SK-N-SH (cell line): ENCODE measurements at regions not wholly inside any gene's neighbourhood (a gene's known extent, or its start where the extent isn't known, plus 50 kb on each side); places are given as distances from the start of the nearest gene placed in this dataset.
A peak's percentile ranks its signal among the peaks of the same experiment; 100 is the strongest.

Experiments used
- CTCF ChIA-PET: fragments of 300-600, 350-600 bp; formaldehyde crosslinking; extraction: SDS; loops from one replicate; lab custom pipeline; 2021; lab: Yijun Ruan, JAX
- POLR2A ChIA-PET: fragments of 350-600 bp; sonication (Branson Sonifier 250); formaldehyde crosslinking; extraction: SDS; loops from one replicate; lab custom pipeline; 2020; ENCODE audit warnings: antibody characterized with exemption, inconsistent platforms; lab: Yijun Ruan, JAX
- DNase-seq: peaks from one replicate; pipeline ENCODE4 v3.0.0; 2012
- H2AFZ ChIP-seq: fragments of 200-600 bp; sonication (generic); 2 replicates; pipeline ENCODE4 v1.8.1; 2016; ENCODE audit warnings: antibody characterized with exemption, mild to moderate bottlenecking, low read depth
- H3F3A ChIP-seq: fragments of 200-600 bp; sonication (generic); replicated peaks from 2 replicates; pipeline ENCODE3; 2016; ENCODE audit warnings: antibody characterized with exemption, mild to moderate bottlenecking; ENCODE audit not compliant: insufficient read depth
- H3K27ac ChIP-seq, 2 experiments: fragments of 200-500 bp in 1 of 2; fragments of 200-600 bp in 1 of 2; sonication (Bioruptor generic) in 1 of 2; sonication (generic), shearing (Covaris generic) in 1 of 2; 2 replicates each; pipeline versions ENCODE4 v1.5.1 to v1.6.1; 2014 to 2016; ENCODE audit warnings: low read depth in 2 of 2, inconsistent platforms in 1 of 2, low read length in 1 of 2, mild to moderate bottlenecking in 1 of 2, mixed read lengths in 1 of 2
- H3K27me3 ChIP-seq: fragments of 200-600 bp; sonication (generic), shearing (Covaris generic); 2 replicates; pipeline ENCODE4 v1.6.1; 2016; ENCODE audit warnings: mixed run types; ENCODE audit not compliant: insufficient read depth
- H3K36me3 ChIP-seq, 2 experiments: fragments of 200-500 bp in 1 of 2; fragments of 200-600 bp in 1 of 2; sonication (Bioruptor generic) in 1 of 2; sonication (generic) in 1 of 2; replicated peaks in 1 of 2; 2 replicates each; pipeline versions ENCODE3 to v1.5.1; 2014 to 2016; ENCODE audit warnings: low read length in 1 of 2, mild to moderate bottlenecking in 1 of 2; ENCODE audit not compliant: insufficient read depth in 2 of 2, control insufficient read depth in 1 of 2
- H3K4me1 ChIP-seq, 2 experiments: fragments of 200-500 bp in 1 of 2; fragments of 200-600 bp in 1 of 2; sonication (Bioruptor generic) in 1 of 2; sonication (generic), shearing (Covaris generic) in 1 of 2; 2 replicates each; pipeline versions ENCODE4 v1.5.1 to v1.6.1; 2014 to 2016; ENCODE audit warnings: low read depth in 1 of 2, low read length in 1 of 2, mixed run types in 1 of 2; ENCODE audit not compliant: insufficient read depth in 2 of 2, control insufficient read depth in 1 of 2
- H3K4me2 ChIP-seq: fragments of 200-600 bp; sonication (generic), shearing (Covaris generic); 2 replicates; pipeline ENCODE4 v1.6.1; 2017; ENCODE audit warnings: mixed run types
- H3K4me3 ChIP-seq, 2 experiments: fragments of 200-500 bp in 1 of 2; fragments of 200-600 bp in 1 of 2; sonication (Bioruptor generic) in 1 of 2; sonication (generic), shearing (Covaris generic) in 1 of 2; 2 replicates each; pipeline versions ENCODE4 v1.5.1 to v1.8.1; 2014 to 2016; ENCODE audit warnings: low read depth in 2 of 2, inconsistent platforms in 1 of 2, low read length in 1 of 2, mild to moderate bottlenecking in 1 of 2, mixed read lengths in 1 of 2, moderate library complexity in 1 of 2
- H3K79me2 ChIP-seq: fragments of 200-600 bp; sonication (generic); 2 replicates; pipeline ENCODE4 v1.8.1; 2017; ENCODE audit warnings: mild to moderate bottlenecking; ENCODE audit not compliant: insufficient read depth
- H3K9ac ChIP-seq: fragments of 200-600 bp; sonication (generic); 2 replicates; pipeline ENCODE4 v1.6.1; 2017; ENCODE audit warnings: mixed run types
- H3K9me2 ChIP-seq: fragments of 200-600 bp; sonication (generic); 2 replicates; pipeline ENCODE4 v1.6.1; 2017; ENCODE audit warnings: mixed run types
- H3K9me3 ChIP-seq: fragments of 200-600 bp; sonication (generic); 2 replicates; pipeline ENCODE4 v1.6.1; 2017; ENCODE audit warnings: mixed run types, mild to moderate bottlenecking, moderate library complexity
- H4K20me1 ChIP-seq: fragments of 200-600 bp; sonication (generic); 2 replicates; pipeline ENCODE4 v1.6.1; 2017; ENCODE audit warnings: mild to moderate bottlenecking, mixed run types; ENCODE audit not compliant: insufficient read depth
- CTCF ChIP-seq: fragments of 200-600 bp; sonication (generic); IDR thresholded peaks from 2 replicates; pipeline ENCODE4 v1.6.1; 2017; ENCODE audit warnings: antibody characterized with exemption, mild to moderate bottlenecking, moderate library complexity
- EP300 ChIP-seq, 2 experiments: IDR thresholded peaks; 2 replicates each; pipeline versions ENCODE4 v1.4.0 to v1.6.1; 2012; ENCODE audit warnings: borderline replicate concordance in 1 of 2, low read depth in 1 of 2, low read length in 1 of 2
- FOSL2 ChIP-seq: IDR thresholded peaks from 2 replicates; pipeline ENCODE4 v1.4.0; 2012; ENCODE audit warnings: low read depth, mild to moderate bottlenecking, moderate library complexity, borderline replicate concordance
- FOXJ3 ChIP-seq: sonication (generic); formaldehyde crosslinking; IDR thresholded peaks from 2 replicates; pipeline ENCODE4 v1.5.1; 2020; ENCODE audit warnings: mild to moderate bottlenecking, missing genetic modification reagents
- GABPA ChIP-seq: IDR thresholded peaks from 2 replicates; pipeline ENCODE4 v1.4.0; 2012; ENCODE audit warnings: low read depth, mild to moderate bottlenecking
- GATA2 ChIP-seq: sonication (generic); formaldehyde crosslinking; IDR thresholded peaks from 2 replicates; pipeline ENCODE4 v1.5.0; 2020; ENCODE audit warnings: mild to moderate bottlenecking, missing genetic modification reagents
- MAX ChIP-seq: IDR thresholded peaks from 2 replicates; pipeline ENCODE4 v1.4.0; 2012; ENCODE audit warnings: low read depth
- MXI1 ChIP-seq: IDR thresholded peaks from 2 replicates; pipeline ENCODE4 v1.6.1; 2012; ENCODE audit warnings: mild to moderate bottlenecking, low read depth, low read length, improper control_type of control experiment
- NRF1 ChIP-seq: IDR thresholded peaks from 2 replicates; pipeline ENCODE4 v1.6.1; 2012; ENCODE audit warnings: low read depth, mild to moderate bottlenecking, low read length
- PBX3 ChIP-seq: IDR thresholded peaks from 2 replicates; pipeline ENCODE4; 2012
- POLR2AphosphoS5 ChIP-seq: IDR thresholded peaks from 2 replicates; pipeline ENCODE4 v1.6.1; 2012; ENCODE audit warnings: low read depth, low read length
- RCOR1 ChIP-seq: fragments of 150-350 bp; IDR thresholded peaks from 2 replicates; pipeline ENCODE4 v1.6.1; 2017; ENCODE audit warnings: antibody characterized with exemption, low read length
- RXRA ChIP-seq: IDR thresholded peaks from 2 replicates; pipeline ENCODE4 v1.4.0; 2012; ENCODE audit warnings: low read depth, mild to moderate bottlenecking, borderline replicate concordance
- SMC3 ChIP-seq: IDR thresholded peaks from 2 replicates; pipeline ENCODE4 v1.6.1; 2012; ENCODE audit warnings: low read depth, low read length, improper control_type of control experiment
- TEAD4 ChIP-seq: IDR thresholded peaks from 2 replicates; pipeline ENCODE4 v1.4.0; 2012; ENCODE audit warnings: mild to moderate bottlenecking, borderline replicate concordance; ENCODE audit not compliant: insufficient read depth
- USF1 ChIP-seq: IDR thresholded peaks from 2 replicates; pipeline ENCODE4 v1.4.0; 2012; ENCODE audit warnings: low read depth, borderline replicate concordance
- ZBTB33 ChIP-seq: IDR thresholded peaks from 2 replicates; pipeline ENCODE4 v1.4.0; 2012; ENCODE audit warnings: low read depth, borderline replicate concordance
- WGBS: methylation state at CpG from one replicate; pipeline ENCODE4 v1.1.6; 2017; ENCODE audit warnings: low lambda C conversion rate; 5-methylcytosine and 5-hydroxymethylcytosine counted together

- peaks cover 0 to 3% of the 10 kb centered on the region in 2 experiments; a peak in 1 of 4 replicates for H3K4me1 ChIP-seq
- no peaks in the 10 kb centered on the region for H3K9me2 ChIP-seq
- no peaks in the 10 kb centered on the region for H3K36me3 ChIP-seq
- CTCF ChIA-PET: no interaction called here
- no peaks in the 10 kb centered on the region for H3K9me3 ChIP-seq
- no peaks in the 10 kb centered on the region for H3K79me2 ChIP-seq
- TF ChIP-seq PBX3 (peak; percentile 22; the same call in 1 of the 2 replicates), CTCF (no peak)
- TF ChIP-seq, all 33 proteins: peak for 1
- H3K4me2 ChIP-seq: no peak overlapping the region
- WGBS: 8% methylated on average over 2 of the region's 2 CpGs
- no peak overlapping the region for H3K27ac ChIP-seq
- H2AFZ ChIP-seq: no peak overlapping the region
- H4K20me1 ChIP-seq: no peaks in the 10 kb centered on the region
- H3K9ac ChIP-seq: no peak overlapping the region
- POLR2A ChIA-PET: no interaction called here
- H3K4me3 ChIP-seq: no peak overlapping the region
- H3F3A ChIP-seq: no peaks in the 10 kb centered on the region
- DNase-seq: no peak
- no peaks in the 10 kb centered on the region for H3K27me3 ChIP-seq
Measured at GRCh38 chr5:63043792-63044191, 465.2 kb downstream of the LRRC70 start.

GRCh38 chr5:63032343-63032742, 453.7 kb downstream of the LRRC70 start:
- Histone ChIP-seq H3K36me3 (no peaks in the 10 kb centered on the region), H3F3A (no peaks in the 10 kb centered on the region), H3K9me2 (no peaks in the 10 kb centered on the region), H2AFZ (no peak overlapping the region), H3K27ac (no peak overlapping the region), H3K4me1 (no peaks in the 10 kb centered on the region), H3K79me2 (no peaks in the 10 kb centered on the region), H3K4me2 (no peak overlapping the region), H3K9ac (no peak overlapping the region), H3K27me3 (no peaks in the 10 kb centered on the region), H3K9me3 (no peaks in the 10 kb centered on the region), H4K20me1 (no peaks in the 10 kb centered on the region), H3K4me3 (no peak overlapping the region)
- no peak for TF ChIP-seq USF1
- CTCF ChIA-PET: no interaction called here
- no peak for DNase-seq
- POLR2A ChIA-PET: no interaction called here
- 5% methylated on average over 2 of the region's 2 CpGs for WGBS

- Histone ChIP-seq H4K20me1 (no peaks in the 10 kb centered on the region), H3K4me2 (no peak overlapping the region), H2AFZ (no peak overlapping the region), H3K79me2 (no peaks in the 10 kb centered on the region), H3K4me1 (no peaks in the 10 kb centered on the region), H3K27me3 (no peaks in the 10 kb centered on the region), H3K9ac (no peak overlapping the region), H3K4me3 (no peak overlapping the region), H3K9me2 (no peaks in the 10 kb centered on the region), H3K9me3 (no peaks in the 10 kb centered on the region), H3K36me3 (no peaks in the 10 kb centered on the region), H3F3A (no peaks in the 10 kb centered on the region), H3K27ac (no peak overlapping the region)
- DNase-seq: no peak
- WGBS: 6% methylated on average over 3 of the region's 3 CpGs
- CTCF ChIA-PET: no interaction called here
- POLR2A ChIA-PET: no interaction called here
- no peak for TF ChIP-seq TEAD4
- no peak for TF ChIP-seq EP300 (IDR thresholded peaks at IDR 0.05; ENCODE audit: borderline replicate concordance in 1 of 2, low read depth in 1 of 2, low read length in 1 of 2)
- no peak for TF ChIP-seq RXRA
- TF ChIP-seq FOXJ3: no peak
- TF ChIP-seq MXI1: no peak
- TF ChIP-seq NRF1: no peak
- TF ChIP-seq RCOR1: no peak
- TF ChIP-seq GATA2 (CRISPR knock-in tag): no peak
- TF ChIP-seq MAX: no peak
- TF ChIP-seq SMC3: no peak
- no peak for TF ChIP-seq FOSL2
- no peak for TF ChIP-seq POLR2AphosphoS5
- no peak for TF ChIP-seq ZBTB33
- no peak for TF ChIP-seq GABPA
Measured at GRCh38 chr5:63029891-63030290, 451.3 kb downstream of the LRRC70 start.
